ENCODE measurements at regions not wholly inside any gene's neighbourhood (a gene's known extent, or its start where the extent isn't known, plus 50 kb on each side); places are given as distances from the start of the nearest gene placed in this dataset.

GRCh38 chr1:61568460-61569302, 156.3 kb downstream of the TM2D1 start:
- DNase-seq = no peak
- Mint-ChIP-seq H3K27me3 (ENCODE audit: insufficient read depth) (peaks cover 2% of the 10 kb centered on the region; the same call in 1 of the 2 replicates), H3K4me1 (ENCODE audit: low read depth) (no peaks in the 10 kb centered on the region), H3K9me3 (peaks cover 14% of the 10 kb centered on the region), H3K27ac (no peak overlapping the region), H3K4me3 (no peak overlapping the region; the same call in 1 of the 2 replicates), H3K36me3 (ENCODE audit: low read depth) (0 out of 2 replicates have a peak, but pooled peaks cover 3% of the 10 kb centered on the region)
- TF ChIP-seq CTCF (IDR thresholded peaks at IDR 0.05) = no peak

DNA sequence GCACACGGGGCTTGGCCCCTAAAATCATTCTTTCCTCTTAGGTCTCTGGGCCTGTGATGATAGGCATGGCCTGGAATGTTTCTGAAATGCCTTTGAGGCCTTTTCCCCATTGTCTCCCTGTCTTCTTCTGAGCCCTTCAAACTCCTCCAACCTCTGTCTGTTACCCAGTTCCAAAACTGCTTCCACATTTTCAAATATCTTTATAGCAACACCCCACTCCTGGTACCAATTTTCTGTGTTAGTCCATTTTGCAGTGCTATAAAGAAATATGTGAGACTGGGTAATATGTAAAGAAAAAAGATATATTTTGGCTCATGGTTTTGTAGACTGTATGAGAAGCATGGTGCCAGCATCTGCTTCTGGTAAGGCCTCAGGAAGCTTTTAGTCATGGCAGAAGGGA, 158.8 kb downstream of the TM2D1 start:
- peaks cover 14% of the 10 kb centered on the region for H3K9me3 Mint-ChIP-seq

GRCh38 chr1:61563611-61564010, 161.3 kb downstream of the TM2D1 start:
- 0 out of 2 replicates have a peak, but pooled peaks cover 3% of the 10 kb centered on the region for H3K36me3 Mint-ChIP-seq (ENCODE audit: low read depth)
- H3K4me3 Mint-ChIP-seq = no peak overlapping the region
- peaks cover 1% of the 10 kb centered on the region; the same call in 1 of the 2 replicates for H3K27me3 Mint-ChIP-seq (ENCODE audit: insufficient read depth)
- no peak for TF ChIP-seq CTCF (IDR thresholded peaks at IDR 0.05)
- no peak overlapping the region for H3K27ac Mint-ChIP-seq
- H3K4me1 Mint-ChIP-seq (ENCODE audit: low read depth) = no peaks in the 10 kb centered on the region
- H3K9me3 Mint-ChIP-seq = peaks cover 14% of the 10 kb centered on the region
- DNase-seq = no peak

More for the DNA sequence above, 158.8 kb downstream of the TM2D1 start:
- Mint-ChIP-seq H3K27ac (no peak overlapping the region), H3K27me3 (ENCODE audit: insufficient read depth) (no peaks in the 10 kb centered on the region), H3K36me3 (ENCODE audit: low read depth) (0 out of 2 replicates have a peak, but pooled peaks cover 3% of the 10 kb centered on the region), H3K4me1 (ENCODE audit: low read depth) (no peaks in the 10 kb centered on the region), H3K4me3 (no peak overlapping the region)
- no peak for DNase-seq
- TF ChIP-seq CTCF (IDR thresholded peaks at IDR 0.05) = no peak

GRCh38 chr1:61561666-61562065, 163.3 kb downstream of the TM2D1 start:
- Mint-ChIP-seq H3K27ac (no peak overlapping the region), H3K27me3 (ENCODE audit: insufficient read depth) (peaks cover 1% of the 10 kb centered on the region; the same call in 1 of the 2 replicates), H3K36me3 (ENCODE audit: low read depth) (0 out of 2 replicates have a peak, but pooled peaks cover 3% of the 10 kb centered on the region), H3K4me3 (no peak overlapping the region), H3K9me3 (peaks cover 14% of the 10 kb centered on the region), H3K4me1 (ENCODE audit: low read depth) (no peaks in the 10 kb centered on the region)
- peak; percentile 20 for DNase-seq
- no peak for TF ChIP-seq CTCF (IDR thresholded peaks at IDR 0.05)

GRCh38 chr1:61560385-61560784, 164.6 kb downstream of the TM2D1 start:
- Mint-ChIP-seq H3K4me3 (no peak overlapping the region), H3K27me3 (ENCODE audit: insufficient read depth) (peaks cover 1% of the 10 kb centered on the region; the same call in 1 of the 2 replicates), H3K36me3 (ENCODE audit: low read depth) (no peaks in the 10 kb centered on the region), H3K27ac (no peak overlapping the region), H3K9me3 (peaks cover 17% of the 10 kb centered on the region; the same call in 1 of the 2 replicates), H3K4me1 (ENCODE audit: low read depth) (no peaks in the 10 kb centered on the region)
- DNase-seq = no peak
- no peak for TF ChIP-seq CTCF (IDR thresholded peaks at IDR 0.05)

All from HFFc6 (cell line).